ENCODE measurements at regions not wholly inside any gene's neighbourhood (a gene's known extent, or its start where the extent isn't known, plus 50 kb on each side); places are given as distances from the start of the nearest gene placed in this dataset.

DNA sequence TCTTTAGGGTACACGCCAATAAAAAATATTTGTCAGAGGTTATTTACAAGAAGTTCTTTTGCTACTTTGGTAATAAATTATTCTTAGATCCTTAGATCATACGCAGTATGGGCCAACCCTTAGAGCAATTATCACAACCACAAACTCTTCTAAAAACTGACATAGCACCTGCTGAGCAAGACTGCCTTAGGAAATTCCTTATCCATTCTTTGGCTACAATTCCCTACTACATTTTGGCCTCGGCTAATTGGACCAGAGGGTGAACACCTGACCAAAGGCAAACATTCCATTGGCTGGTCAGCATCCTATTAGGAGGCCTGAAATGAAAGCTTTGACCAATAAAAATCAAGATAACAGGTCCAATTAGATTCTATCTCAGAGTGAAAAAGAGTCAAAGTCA, 147.6 kb upstream of the CCDC68 start:
- no peak for DNase-seq (ENCODE audit: low read depth)
- H3K4me3 ChIP-seq (ENCODE audit: control insufficient read depth, low read depth, low read length): no peak overlapping the region
- TF ChIP-seq, protein P1, sequence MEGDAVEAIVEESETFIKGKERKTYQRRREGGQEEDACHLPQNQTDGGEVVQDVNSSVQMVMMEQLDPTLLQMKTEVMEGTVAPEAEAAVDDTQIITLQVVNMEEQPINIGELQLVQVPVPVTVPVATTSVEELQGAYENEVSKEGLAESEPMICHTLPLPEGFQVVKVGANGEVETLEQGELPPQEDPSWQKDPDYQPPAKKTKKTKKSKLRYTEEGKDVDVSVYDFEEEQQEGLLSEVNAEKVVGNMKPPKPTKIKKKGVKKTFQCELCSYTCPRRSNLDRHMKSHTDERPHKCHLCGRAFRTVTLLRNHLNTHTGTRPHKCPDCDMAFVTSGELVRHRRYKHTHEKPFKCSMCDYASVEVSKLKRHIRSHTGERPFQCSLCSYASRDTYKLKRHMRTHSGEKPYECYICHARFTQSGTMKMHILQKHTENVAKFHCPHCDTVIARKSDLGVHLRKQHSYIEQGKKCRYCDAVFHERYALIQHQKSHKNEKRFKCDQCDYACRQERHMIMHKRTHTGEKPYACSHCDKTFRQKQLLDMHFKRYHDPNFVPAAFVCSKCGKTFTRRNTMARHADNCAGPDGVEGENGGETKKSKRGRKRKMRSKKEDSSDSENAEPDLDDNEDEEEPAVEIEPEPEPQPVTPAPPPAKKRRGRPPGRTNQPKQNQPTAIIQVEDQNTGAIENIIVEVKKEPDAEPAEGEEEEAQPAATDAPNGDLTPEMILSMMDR (IDR thresholded peaks at IDR 0.05; ENCODE audit: control insufficient read depth, insufficient read depth, low read depth, low read length, missing control alignments): no peak

DNA sequence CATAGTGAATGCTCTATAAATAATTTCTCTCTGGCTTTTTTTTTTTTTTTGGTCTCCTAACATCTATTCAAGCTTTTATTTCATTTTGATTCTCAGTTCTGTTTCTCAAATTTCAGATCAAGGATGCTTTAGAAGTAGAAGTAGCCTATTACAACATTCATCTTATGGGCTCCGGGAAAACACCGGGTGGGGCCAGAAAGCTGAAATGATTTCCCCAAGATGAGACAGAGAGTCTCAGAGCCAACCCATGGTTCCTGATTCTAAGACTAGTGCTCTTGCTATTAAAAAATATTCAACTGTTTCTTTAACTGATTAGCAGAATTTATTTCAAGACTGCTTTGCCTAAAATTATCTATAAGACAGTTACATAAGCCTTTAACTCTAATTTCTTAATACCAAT, 147.2 kb upstream of the CCDC68 start:
- DNase-seq (ENCODE audit: low read depth): no peak
- TF ChIP-seq, protein P1 (IDR thresholded peaks at IDR 0.05; ENCODE audit: control insufficient read depth, insufficient read depth, low read depth, low read length, missing control alignments): no peak
- no peak overlapping the region for H3K4me3 ChIP-seq (ENCODE audit: control insufficient read depth, low read depth, low read length)

DNA sequence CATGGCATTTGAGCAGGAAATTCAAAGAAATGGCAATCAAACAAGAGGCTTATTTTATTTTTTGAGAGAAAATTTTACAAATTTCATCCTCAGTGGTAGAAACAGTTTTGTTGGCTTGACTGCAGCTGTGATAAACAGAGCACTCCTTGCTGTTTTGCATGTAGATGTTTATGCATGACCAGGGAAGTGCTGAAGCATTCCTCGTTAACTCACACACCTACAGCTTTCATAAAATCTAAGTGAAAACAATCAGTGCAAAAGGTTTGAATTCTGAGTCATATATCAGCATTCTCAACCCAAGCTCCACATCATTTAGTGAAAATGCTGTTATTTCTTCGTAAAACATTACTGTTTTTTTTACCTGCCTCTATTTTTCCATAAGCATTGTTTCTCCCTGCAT, 146.6 kb upstream of the CCDC68 start:
- TF ChIP-seq, protein P1 (IDR thresholded peaks at IDR 0.05; ENCODE audit: control insufficient read depth, insufficient read depth, low read depth, low read length, missing control alignments): no peak
- no peak for DNase-seq (ENCODE audit: low read depth)
- H3K4me3 ChIP-seq (ENCODE audit: control insufficient read depth, low read depth, low read length): no peak overlapping the region

DNA sequence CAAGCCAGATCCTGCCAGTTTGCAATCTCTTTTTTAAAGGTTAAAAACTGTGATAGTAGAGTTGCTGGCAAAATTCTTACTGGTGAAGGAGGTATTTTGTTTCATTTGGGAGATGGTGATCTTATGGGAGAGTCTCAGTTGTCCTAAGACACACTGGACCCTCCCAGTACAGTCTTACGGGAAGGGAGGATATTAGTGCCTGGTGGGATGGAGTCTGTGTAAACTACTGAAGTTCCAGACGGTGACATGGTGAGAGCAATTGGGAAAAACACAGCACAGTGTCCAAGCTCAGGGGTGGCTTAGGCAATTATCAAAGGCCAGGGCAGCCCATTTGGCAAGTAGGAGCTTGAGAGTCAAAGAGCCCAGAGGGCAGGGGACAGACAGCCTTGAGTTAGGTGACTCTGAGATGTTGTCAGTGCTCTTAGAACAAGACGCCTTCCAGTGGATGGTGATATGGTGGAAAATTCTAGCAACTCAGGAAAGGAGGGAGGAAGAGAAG, 143.7 kb upstream of the CCDC68 start:
- TF ChIP-seq, protein P1 (IDR thresholded peaks at IDR 0.05; ENCODE audit: control insufficient read depth, insufficient read depth, low read depth, low read length, missing control alignments): no peak
- DNase-seq (ENCODE audit: low read depth): no peak
- no peak overlapping the region for H3K4me3 ChIP-seq (ENCODE audit: control insufficient read depth, low read depth, low read length)

DNA sequence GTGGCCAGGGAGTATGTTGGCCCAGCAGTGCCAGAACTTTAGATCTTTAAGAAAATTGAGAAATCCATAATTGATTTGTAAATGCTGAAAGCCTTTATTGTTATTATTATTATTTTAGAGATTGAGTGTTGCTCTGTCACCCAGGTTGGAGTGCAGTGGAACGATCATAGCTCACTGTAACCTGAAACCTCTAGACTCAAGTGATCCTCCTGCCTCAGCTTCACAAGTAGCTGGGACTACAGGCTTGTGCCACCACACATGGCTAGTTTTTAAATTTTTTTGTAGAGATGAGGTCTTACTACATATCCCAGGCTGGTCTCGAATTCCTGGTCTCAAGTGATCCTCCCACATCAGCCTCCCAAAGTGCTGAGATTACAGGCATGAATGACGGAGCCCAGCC, 143.2 kb upstream of the CCDC68 start:
- no peak overlapping the region for H3K4me3 ChIP-seq (ENCODE audit: control insufficient read depth, low read depth, low read length)
- TF ChIP-seq, protein P1 (IDR thresholded peaks at IDR 0.05; ENCODE audit: control insufficient read depth, insufficient read depth, low read depth, low read length, missing control alignments): no peak
- no peak for DNase-seq (ENCODE audit: low read depth)

DNA sequence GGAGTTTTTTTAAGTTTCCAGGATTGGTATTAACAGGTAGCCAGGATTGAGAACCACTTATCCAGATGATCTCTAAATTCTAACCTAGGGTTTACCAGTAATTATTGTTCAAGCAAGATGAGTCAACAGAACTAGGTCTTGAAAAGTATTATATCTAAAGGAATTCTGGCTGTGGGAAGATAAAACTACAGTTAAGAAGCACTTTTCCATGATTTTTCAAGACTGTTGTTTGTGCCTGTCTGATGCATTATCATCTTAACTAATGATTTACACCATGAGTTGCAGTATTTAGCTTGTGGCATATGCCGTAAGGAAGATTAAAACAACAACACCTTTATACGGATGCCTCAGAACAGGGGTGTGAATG, 142.2 kb upstream of the CCDC68 start:
- H3K4me3 ChIP-seq (ENCODE audit: control insufficient read depth, low read depth, low read length): no peak overlapping the region
- no peak for DNase-seq (ENCODE audit: low read depth)
- TF ChIP-seq, protein P1 (IDR thresholded peaks at IDR 0.05; ENCODE audit: control insufficient read depth, insufficient read depth, low read depth, low read length, missing control alignments): no peak

Measured in AG09309 (cell line).